IMR-90 (cell line): ENCODE measurements at regions not wholly inside any gene's neighbourhood (a gene's known extent, or its start where the extent isn't known, plus 50 kb on each side); places are given as distances from the start of the nearest gene placed in this dataset.
A peak's percentile ranks its signal among the peaks of the same experiment; 100 is the strongest.

Experiments used
- ATAC-seq: fragments of 200-7000 bp; cut with Tn5 transposase; 2 replicates; pipeline ENCODE4 v1.9.1; 2020; ENCODE audit warnings: low read depth, mild to moderate bottlenecking, moderate library complexity
- BruUV-seq: library from RNA; stranded (reverse); fragments of 400-500 nt; replicated peaks from 2 replicates; lab custom pipeline; 2021; lab: Mats Ljungman, UMichigan
- CTCF ChIA-PET: fragments of 300-600 bp; formaldehyde crosslinking; extraction: SDS; loops from one replicate; lab custom pipeline; 2021; ENCODE audit warnings: antibody characterized with exemption; lab: Yijun Ruan, JAX
- POLR2A ChIA-PET: fragments of 300-600 bp; sonication (Branson Sonifier 250); formaldehyde crosslinking; loops from one replicate; lab custom pipeline; 2022; ENCODE audit warnings: antibody characterized with exemption; ENCODE audit not compliant: unreplicated experiment; lab: Charles Lee
- DNase-seq: peaks from one replicate; pipeline ENCODE4 v3.0.0; 2013
- H2AFZ ChIP-seq: replicated peaks from 2 replicates; pipeline ENCODE3; 2013; ENCODE audit warnings: low read length, mild to moderate bottlenecking; ENCODE audit not compliant: poor library complexity
- H2AK5ac ChIP-seq: 2 replicates; pipeline ENCODE4 v1.6.1; 2013; ENCODE audit warnings: low read depth, low read length, inconsistent platforms
- H2AK9ac ChIP-seq: replicated peaks from 2 replicates; pipeline ENCODE3; 2013; ENCODE audit warnings: mild to moderate bottlenecking, low read depth, low read length, moderate library complexity; ENCODE audit not compliant: poor library complexity
- H2BK120ac ChIP-seq: 2 replicates; pipeline ENCODE4 v1.6.1; 2013; ENCODE audit warnings: low read depth, low read length, inconsistent platforms
- H2BK15ac ChIP-seq: 3 replicates; pipeline ENCODE4 v1.6.1; 2013; ENCODE audit warnings: low read depth, low read length, inconsistent platforms
- H2BK20ac ChIP-seq: 2 replicates; pipeline ENCODE4 v1.6.1; 2013; ENCODE audit warnings: low read depth, mild to moderate bottlenecking, inconsistent platforms, low read length, moderate library complexity
- H2BK5ac ChIP-seq: 2 replicates; pipeline ENCODE4 v1.6.1; 2013; ENCODE audit warnings: mild to moderate bottlenecking, low read depth, low read length, inconsistent platforms; ENCODE audit not compliant: poor library complexity, severe bottlenecking
- H3K14ac ChIP-seq: replicated peaks from 2 replicates; pipeline ENCODE4 v1.6.1; 2013; ENCODE audit warnings: low read depth, low read length, inconsistent platforms
- H3K18ac ChIP-seq: 2 replicates; pipeline ENCODE4 v1.6.1; 2013; ENCODE audit warnings: low read depth, low read length, control low read depth
- H3K23ac ChIP-seq: 2 replicates; pipeline ENCODE4 v1.6.1; 2013; ENCODE audit warnings: low read depth, low read length, inconsistent platforms
- H3K27ac ChIP-seq: 2 replicates; pipeline ENCODE4 v1.5.1; 2013; ENCODE audit warnings: mild to moderate bottlenecking, control low read depth, low read length; ENCODE audit not compliant: insufficient read depth
- H3K27me3 ChIP-seq: 2 replicates; pipeline ENCODE4 v1.6.1; 2013; ENCODE audit warnings: low read length; ENCODE audit not compliant: control insufficient read depth, insufficient read depth
- H3K36me3 ChIP-seq: 2 replicates; pipeline ENCODE4 v1.6.1; 2013; ENCODE audit warnings: low read length, mixed read lengths; ENCODE audit not compliant: control insufficient read depth, insufficient read depth
- H3K4ac ChIP-seq: 2 replicates; pipeline ENCODE4 v1.6.1; 2013; ENCODE audit warnings: low read depth, low read length, inconsistent platforms
- H3K4me1 ChIP-seq: 2 replicates; pipeline ENCODE4 v1.6.1; 2013; ENCODE audit warnings: low read length, mixed read lengths; ENCODE audit not compliant: control insufficient read depth, insufficient read depth
- H3K4me2 ChIP-seq: 2 replicates; pipeline ENCODE4 v1.6.1; 2013; ENCODE audit warnings: low read depth, mild to moderate bottlenecking, control low read depth, low read length, moderate library complexity
- H3K4me3 ChIP-seq: 2 replicates; pipeline ENCODE4 v1.5.1; 2013; ENCODE audit warnings: low read depth, mild to moderate bottlenecking, control low read depth, low read length, moderate library complexity; ENCODE audit not compliant: insufficient read depth
- H3K56ac ChIP-seq: 2 replicates; pipeline ENCODE4 v1.6.1; 2013; ENCODE audit warnings: low read length, inconsistent platforms; ENCODE audit not compliant: insufficient read depth; ENCODE audit errors: extremely low read depth
- H3K79me1 ChIP-seq, 2 experiments: 2 replicates each; pipeline ENCODE4 v1.6.1; 2013; ENCODE audit warnings: low read length in 2 of 2, inconsistent platforms in 1 of 2, low read depth in 1 of 2
- H3K9ac ChIP-seq: 2 replicates; pipeline ENCODE4 v1.6.1; 2013; ENCODE audit warnings: low read depth, low read length, control low read depth
- H3K9me1 ChIP-seq: 2 replicates; pipeline ENCODE4 v1.6.1; 2013; ENCODE audit warnings: low read length, inconsistent platforms; ENCODE audit not compliant: insufficient read depth
- H3K9me3 ChIP-seq: 2 replicates; pipeline ENCODE4 v1.6.1; 2013; ENCODE audit warnings: low read length; ENCODE audit not compliant: control insufficient read depth, insufficient read depth
- H4K20me1 ChIP-seq: 2 replicates; pipeline ENCODE4 v1.6.1; 2013; ENCODE audit warnings: low read length, inconsistent platforms; ENCODE audit not compliant: insufficient read depth
- H4K5ac ChIP-seq: 2 replicates; pipeline ENCODE4 v1.6.1; 2013; ENCODE audit warnings: mild to moderate bottlenecking, low read depth, low read length, control low read depth
- H4K8ac ChIP-seq, 2 experiments: 2 replicates each; pipeline ENCODE4 v1.6.1; 2013; ENCODE audit warnings: low read depth in 2 of 2, low read length in 2 of 2, control low read depth in 1 of 2, inconsistent platforms in 1 of 2
- H4K91ac ChIP-seq: 2 replicates; pipeline ENCODE4 v1.6.1; 2013; ENCODE audit warnings: low read depth, low read length, inconsistent platforms; ENCODE audit not compliant: insufficient read depth
- CHD1 ChIP-seq: IDR thresholded peaks from 2 replicates; pipeline ENCODE4 v1.6.1; 2012; ENCODE audit warnings: low read depth, low read length, improper control_type of control experiment
- FOS ChIP-seq: fragments of 150-350 bp; IDR thresholded peaks from 2 replicates; pipeline ENCODE4 v1.6.1; 2016; ENCODE audit warnings: low read depth, low read length
- MXI1 ChIP-seq: IDR thresholded peaks from 2 replicates; pipeline ENCODE4 v1.6.1; 2012; ENCODE audit warnings: low read depth, mild to moderate bottlenecking, low read length, moderate library complexity, borderline replicate concordance
- RFX5 ChIP-seq: IDR thresholded peaks from 2 replicates; pipeline ENCODE4 v1.8.0; 2012; ENCODE audit warnings: low read depth, mild to moderate bottlenecking, low read length, moderate library complexity
- WGBS, 2 experiments: methylation state at CpG; one replicate each; pipeline versions ENCODE4 v1.1.5 to v1.1.7; 2013; ENCODE audit warnings: missing lambda C conversion rate in 2 of 2; ENCODE audit not compliant: insufficient read length in 1 of 2; ENCODE audit errors: extremely low coverage in 2 of 2; 5-methylcytosine and 5-hydroxymethylcytosine counted together
- dilution Hi-C: fragments of 300-500 bp; cut with HindIII; formaldehyde crosslinking; loops from one replicate; pipeline ENCODE4 v1.14.3; 2018; ENCODE audit warnings: low sequenced_read_pairs; ENCODE audit not compliant: unreplicated experiment
- in situ Hi-C: fragments of 300-500 bp; cut with MboI; formaldehyde crosslinking; loops from 3 replicates; pipeline ENCODE4 v1.14.3; 2019; ENCODE audit warnings: low sequenced_read_pairs, inconsistent platforms, mixed read lengths
- intact Hi-C: fragments of 100-400 bp; cut with micrococcal nuclease; formaldehyde crosslinking; loops from 2 replicates; pipeline ENCODE4 v1.10.0; 2022
- TF ChIP-seq, protein P1 (sequence below): fragments of 150-350 bp; IDR thresholded peaks from 2 replicates; pipeline ENCODE4 v1.6.1; 2017; ENCODE audit warnings: mild to moderate bottlenecking, antibody characterized with exemption, low read length, low read depth

DNA sequence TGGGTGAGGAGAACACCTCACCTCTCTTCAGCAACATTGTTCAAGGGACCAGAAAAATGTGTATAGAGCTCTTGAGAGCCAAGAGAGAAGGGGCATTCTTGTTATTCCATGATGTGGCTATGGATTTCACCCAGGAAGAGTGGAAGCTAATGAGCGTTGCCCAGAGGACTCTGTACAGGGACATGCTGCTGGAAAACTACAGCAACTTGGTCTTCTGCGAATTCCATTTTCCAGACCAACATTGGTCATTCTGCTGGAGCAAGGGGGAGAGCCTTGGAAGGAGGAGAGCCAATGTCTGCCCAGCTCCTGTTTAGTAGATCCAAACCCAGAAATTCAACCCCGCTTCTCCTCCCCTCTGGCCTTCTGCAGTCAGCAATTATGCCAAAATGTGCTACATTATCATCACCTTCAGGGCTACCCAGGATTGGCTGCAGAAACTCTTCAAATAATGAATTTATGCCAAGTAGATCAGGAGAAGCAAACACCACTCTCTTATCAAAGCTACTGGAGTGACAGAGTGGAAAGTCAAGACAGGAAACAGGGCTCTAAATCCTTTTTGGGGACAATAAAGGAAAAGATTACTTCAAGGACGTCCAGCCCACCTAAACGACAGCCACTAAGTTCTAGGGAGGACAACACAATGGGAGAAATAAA is 707.5 kb upstream of the LUZP2 start:
- Histone ChIP-seq H3K9ac (no peak overlapping the region), H3K27ac (peak overlapping the region; percentile 65; the same call in 1 of the 2 replicates), H4K91ac (peak overlapping the region; percentile 82), H2BK15ac (peak overlapping the region; percentile 55; the same call in 2 of the 3 replicates), H2AK5ac (peak overlapping the region; percentile 83), H3K14ac (peak overlapping the region; percentile 71), H2BK20ac (peak overlapping the region; percentile 95), H4K5ac (peak overlapping the region; percentile 73), H3K27me3 (no peaks in the 10 kb centered on the region), H2BK120ac (peak overlapping the region; percentile 93), H4K20me1 (no peaks in the 10 kb centered on the region), H3K79me1 (no peaks in the 10 kb centered on the region), H3K18ac (peak overlapping the region; percentile 88), H3K4me3 (no peak overlapping the region), H4K8ac (peak overlapping the region; percentile 14 to 89; a peak in 3 of 4 replicates), H3K23ac (peak overlapping the region; percentile 54), H3K9me1 (peaks cover 14% of the 10 kb centered on the region), H2AFZ (peak overlapping the region; percentile 78), H2AK9ac (no peak overlapping the region), H3K4ac (peak overlapping the region; percentile 87), H3K56ac (0 out of 2 replicates have a peak overlapping the region, but pooled peaks have one; percentile 27), H3K9me3 (no peaks in the 10 kb centered on the region), H3K36me3 (no peaks in the 10 kb centered on the region), H2BK5ac (peak overlapping the region; percentile 59), H3K4me2 (peak overlapping the region; percentile 69; the same call in 1 of the 2 replicates), H3K4me1 (peaks cover 9% of the 10 kb centered on the region)
- intact Hi-C loops (no loop called here), in situ Hi-C loops (no loop called here), dilution Hi-C loops (no loop called here)
- DNase-seq (no peak), ATAC-seq (peak; percentile 27)
- ChIA-PET CTCF (interaction anchor here (1.1 kb wide), 1 partner anchor 10 kb away, joined by 5 read pairs; no protein-coding TSS in a partner anchor), POLR2A (interaction anchor here (0.5 kb wide), 1 partner anchor 11 kb away, joined by 3 read pairs; no protein-coding TSS in a partner anchor)
- no peak for TF ChIP-seq MXI1
- TF ChIP-seq, protein P1, sequence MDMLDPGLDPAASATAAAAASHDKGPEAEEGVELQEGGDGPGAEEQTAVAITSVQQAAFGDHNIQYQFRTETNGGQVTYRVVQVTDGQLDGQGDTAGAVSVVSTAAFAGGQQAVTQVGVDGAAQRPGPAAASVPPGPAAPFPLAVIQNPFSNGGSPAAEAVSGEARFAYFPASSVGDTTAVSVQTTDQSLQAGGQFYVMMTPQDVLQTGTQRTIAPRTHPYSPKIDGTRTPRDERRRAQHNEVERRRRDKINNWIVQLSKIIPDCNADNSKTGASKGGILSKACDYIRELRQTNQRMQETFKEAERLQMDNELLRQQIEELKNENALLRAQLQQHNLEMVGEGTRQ: no peak
- TF ChIP-seq RFX5: no peak
- no peak for TF ChIP-seq FOS
- TF ChIP-seq CHD1: no peak
- BruUV-seq: no TSS peak
- 100% methylated on average over 1 of the region's 5 CpGs; no CpG with 5 or more reads in 1 of the 2 experiments for WGBS, 2 experiments
